ENCODE measurements at regions not wholly inside any gene's neighbourhood (a gene's known extent, or its start where the extent isn't known, plus 50 kb on each side); places are given as distances from the start of the nearest gene placed in this dataset.
"Not testable (repeated sequence)": the region's sequence is repeated elsewhere in the genome, so short reads cannot be mapped to it uniquely, and the experiment has no call there.

DNA sequence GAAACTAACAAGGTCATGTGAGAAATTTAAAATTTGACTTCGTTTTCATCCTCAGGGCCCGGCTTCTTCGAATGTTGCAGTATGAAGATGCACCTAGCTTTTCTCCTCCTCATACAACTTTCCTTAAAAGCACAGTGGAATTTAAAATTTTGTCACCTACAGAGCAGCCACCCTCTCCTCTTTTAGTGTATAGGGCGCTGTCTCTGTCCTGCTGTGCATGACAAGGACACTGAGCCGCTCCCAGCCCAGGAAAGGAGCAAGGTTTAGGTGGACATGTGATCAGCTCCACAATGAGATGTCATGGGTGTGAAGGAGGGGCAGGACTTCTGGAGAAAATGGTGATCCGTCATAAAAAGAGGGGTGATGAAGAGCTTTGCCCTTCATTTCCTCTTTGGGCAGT, 1185.4 kb downstream of the RPIA start:
- not testable (repeated sequence) for ATAC-seq

DNA sequence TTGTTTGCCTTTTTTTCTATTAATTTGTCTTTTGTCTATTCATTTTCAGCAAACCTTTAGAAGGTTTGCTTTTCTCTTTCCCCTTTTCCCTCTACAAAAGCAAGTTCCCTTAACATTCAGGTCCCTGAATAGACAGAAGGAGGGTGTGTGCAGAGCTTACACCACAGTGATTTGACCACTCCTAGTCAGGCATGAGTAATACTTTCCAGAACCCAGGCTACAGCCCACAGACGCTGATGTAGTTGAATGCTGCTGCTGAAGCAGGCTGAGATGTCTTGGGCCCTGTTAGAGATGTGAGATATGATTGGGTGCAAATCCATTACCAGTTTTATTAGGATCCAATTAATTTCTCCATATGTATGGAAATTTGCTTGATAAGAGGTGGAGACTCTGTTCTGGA, 1191.4 kb downstream of the RPIA start:
- not testable (repeated sequence) for ATAC-seq

DNA sequence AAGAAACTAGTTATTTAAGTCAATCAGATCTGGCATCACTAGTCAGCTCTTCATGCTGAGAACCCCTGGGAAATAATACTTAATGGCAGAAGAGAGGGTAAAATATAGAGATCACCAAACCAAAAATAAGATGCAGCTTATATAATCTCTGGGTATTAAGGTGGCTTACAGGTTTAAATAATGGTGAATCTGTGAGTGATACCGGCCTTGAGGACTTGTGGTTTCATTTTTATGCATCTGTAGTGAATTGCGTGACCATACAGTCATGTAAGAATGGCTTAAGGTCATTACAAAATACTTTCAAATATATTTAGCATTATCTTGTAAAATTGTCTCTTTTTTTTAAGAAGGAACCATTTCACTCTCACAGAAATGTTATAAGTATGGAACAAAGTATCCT, 1192.2 kb downstream of the RPIA start:
- not testable (repeated sequence) for ATAC-seq

DNA sequence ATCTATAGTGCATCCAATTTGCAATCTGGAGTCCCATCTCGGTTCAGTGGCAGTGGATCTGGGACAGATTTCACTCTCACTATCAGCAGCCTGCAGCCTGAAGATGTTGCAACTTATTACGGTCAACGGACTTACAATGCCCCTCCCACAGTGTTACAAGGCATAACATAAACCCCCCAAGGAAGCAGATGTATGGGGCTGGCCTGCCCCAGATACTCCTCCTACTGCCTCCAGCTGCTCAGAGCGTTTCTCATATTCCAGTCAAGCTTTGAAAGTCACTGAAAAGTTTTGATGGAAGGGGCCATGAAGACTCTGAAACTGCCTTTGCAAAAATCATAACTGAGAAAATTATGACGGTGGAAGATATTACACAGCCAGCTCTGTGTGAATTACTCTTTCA, 1193.6 kb downstream of the RPIA start:
- not testable (repeated sequence) for ATAC-seq

DNA sequence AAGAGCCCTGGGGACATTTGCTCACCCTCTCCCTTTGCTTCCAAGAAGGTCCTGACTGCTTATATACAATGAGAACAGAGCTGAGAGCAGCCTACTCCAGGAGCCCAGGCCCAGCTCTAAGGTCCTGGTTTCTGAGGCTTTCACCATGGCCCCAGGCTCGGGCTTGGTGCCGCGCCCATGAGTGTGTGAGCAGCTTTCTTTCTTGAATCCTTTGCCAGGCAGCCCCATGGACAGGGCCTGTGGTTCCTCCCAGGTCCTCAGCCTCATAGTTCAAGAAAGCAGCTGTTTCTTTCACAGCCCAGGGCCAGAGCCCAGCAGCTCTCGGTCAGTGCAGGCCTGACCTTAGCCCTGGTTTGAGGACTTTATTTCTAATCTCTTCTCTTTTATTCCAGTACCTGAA, 1197.2 kb downstream of the RPIA start:
- ATAC-seq, result not testable (repeated sequence)

GRCh38 chr2:89890185-89890773, 1198.8 kb downstream of the RPIA start:
- not testable (repeated sequence) for ATAC-seq

DNA sequence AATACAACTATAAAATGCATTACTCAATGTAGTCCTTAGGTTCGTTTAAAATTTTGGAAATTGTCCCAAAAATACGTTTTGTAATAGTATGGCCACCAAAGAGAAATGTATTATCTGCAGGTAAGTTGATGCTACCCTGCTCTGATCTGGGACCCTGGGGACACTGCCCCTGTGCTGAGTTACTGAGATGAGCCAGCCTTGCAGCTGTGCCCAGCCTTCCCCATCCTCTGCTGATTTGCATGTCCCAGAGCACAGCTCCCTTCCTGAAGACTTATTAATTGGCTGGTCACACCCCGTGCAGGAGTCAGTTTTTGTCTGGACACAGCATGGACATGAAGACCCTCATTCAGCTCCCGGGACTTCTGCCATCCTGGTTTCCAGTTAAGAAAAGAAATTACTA, 1203.5 kb downstream of the RPIA start:
- ATAC-seq, result not testable (repeated sequence)

- ATAC-seq, result not testable (repeated sequence)
These were observed 1204.2 kb downstream of the RPIA start for GRCh38 chr2:89895629-89896028.

GRCh38 chr2:89927018-89927417, 1235.5 kb downstream of the RPIA start:
- not testable (repeated sequence) for ATAC-seq

GRCh38 chr2:89935436-89935835, 1244.0 kb downstream of the RPIA start:
- not testable (repeated sequence) for ATAC-seq

DNA sequence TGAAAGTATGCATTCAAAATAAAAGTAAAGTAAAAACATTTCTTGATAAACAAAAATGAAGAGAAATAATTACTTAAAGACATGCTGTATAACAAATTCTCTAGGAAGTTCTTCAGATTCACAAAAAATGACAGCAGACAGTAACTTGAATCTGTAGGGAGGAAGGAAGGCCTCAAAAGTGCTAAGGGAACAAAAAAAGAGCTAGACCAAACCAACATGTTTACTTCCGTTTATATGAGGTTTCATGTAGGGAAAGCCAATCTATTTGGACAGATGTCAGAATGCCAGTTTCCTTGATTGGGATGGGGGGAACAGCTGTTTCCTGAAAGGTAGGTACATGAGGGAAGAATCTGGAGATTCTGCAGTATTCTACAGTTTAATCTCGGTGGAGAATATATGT, 1244.5 kb downstream of the RPIA start:
- not testable (repeated sequence) for ATAC-seq

DNA sequence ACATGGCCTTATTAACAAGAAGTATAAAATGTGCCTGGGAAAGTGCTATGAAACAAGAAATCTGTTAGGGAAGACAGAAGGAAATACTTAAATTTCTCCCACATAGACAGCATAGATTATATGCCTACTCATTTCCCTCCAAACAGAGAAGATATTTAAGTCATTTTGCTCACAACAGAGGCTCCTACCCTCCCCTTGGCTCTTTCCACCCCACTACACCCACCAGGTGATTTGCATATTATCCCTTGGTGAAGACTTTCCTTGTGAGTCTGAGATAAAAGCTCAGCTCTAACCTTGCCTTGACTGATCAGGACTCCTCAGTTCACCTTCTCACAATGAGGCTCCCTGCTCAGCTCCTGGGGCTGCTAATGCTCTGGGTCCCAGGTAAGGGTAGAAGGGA, 1245.1 kb downstream of the RPIA start:
- ATAC-seq, result not testable (repeated sequence)

- peak; percentile 78 for ATAC-seq
These were observed 1247.3 kb downstream of the RPIA start for GRCh38 chr2:89938756-89939155.

DNA sequence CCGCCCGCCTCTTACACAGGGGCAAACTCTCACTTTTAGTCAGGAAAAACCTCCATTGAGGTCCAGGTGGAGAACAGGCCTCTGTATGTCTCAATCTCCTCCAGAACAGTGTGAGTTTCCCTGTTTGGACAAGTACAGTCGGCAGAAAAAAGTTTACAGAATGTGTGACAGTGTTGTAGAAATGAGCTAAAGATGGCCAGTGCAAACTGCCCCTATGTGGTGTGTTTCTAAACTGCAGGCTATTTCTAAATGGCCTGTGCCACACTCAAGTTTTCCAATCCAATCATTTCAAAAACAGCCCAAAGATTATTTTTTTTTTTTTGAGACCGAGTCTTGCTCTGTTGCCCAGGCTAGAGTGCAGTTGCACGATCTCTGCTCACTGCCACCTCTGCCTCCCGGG, 1252.8 kb downstream of the RPIA start:
- ATAC-seq, result peak; percentile 90

- ATAC-seq, result peak; percentile 46
These were observed 1253.6 kb downstream of the RPIA start for GRCh38 chr2:89945004-89945616.

DNA sequence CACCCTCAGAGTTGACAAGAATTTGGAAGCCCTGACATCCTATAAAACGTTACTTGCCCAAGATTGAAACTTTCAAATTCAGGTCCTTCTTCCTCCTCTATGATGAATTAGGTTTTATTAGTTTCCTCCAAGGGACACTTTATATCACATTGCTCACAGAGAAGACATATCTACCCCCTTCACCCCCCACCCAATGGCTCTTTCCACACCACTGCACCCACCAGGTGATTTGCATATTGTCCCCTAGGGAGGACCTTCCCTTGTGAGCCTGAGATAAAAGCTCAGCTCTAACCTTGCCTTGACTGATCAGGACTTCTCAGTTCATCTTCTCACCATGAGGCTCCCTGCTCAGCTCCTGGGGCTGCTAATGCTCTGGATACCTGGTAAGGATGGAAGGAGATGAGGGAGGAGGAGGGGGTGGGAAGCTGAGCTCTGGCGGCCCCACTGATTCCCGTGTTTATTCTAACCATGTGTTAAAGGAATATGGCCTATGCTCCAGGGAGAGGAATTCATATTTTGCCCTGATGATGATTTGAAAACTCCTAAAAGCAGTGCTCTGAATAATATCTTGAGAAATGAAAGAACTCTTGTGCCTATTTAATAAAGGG, 1255.8 kb downstream of the RPIA start:
- ATAC-seq, result not testable (repeated sequence)

DNA sequence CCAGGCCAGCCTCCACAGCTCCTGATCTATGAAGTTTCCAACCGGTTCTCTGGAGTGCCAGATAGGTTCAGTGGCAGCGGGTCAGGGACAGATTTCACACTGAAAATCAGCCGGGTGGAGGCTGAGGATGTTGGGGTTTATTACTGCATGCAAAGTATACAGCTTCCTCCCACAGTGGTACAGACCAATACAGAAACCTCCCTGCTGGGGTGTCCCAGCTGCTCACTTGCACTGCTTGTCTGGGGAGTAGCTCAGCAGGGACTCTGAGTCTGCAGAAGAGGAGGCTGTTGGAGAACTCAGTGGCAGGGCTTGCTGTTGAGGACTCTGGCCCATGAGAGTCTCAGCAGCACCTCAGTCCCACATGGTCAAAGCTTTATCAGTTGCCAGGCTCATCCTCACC, 1256.6 kb downstream of the RPIA start:
- ATAC-seq, result not testable (repeated sequence)

DNA sequence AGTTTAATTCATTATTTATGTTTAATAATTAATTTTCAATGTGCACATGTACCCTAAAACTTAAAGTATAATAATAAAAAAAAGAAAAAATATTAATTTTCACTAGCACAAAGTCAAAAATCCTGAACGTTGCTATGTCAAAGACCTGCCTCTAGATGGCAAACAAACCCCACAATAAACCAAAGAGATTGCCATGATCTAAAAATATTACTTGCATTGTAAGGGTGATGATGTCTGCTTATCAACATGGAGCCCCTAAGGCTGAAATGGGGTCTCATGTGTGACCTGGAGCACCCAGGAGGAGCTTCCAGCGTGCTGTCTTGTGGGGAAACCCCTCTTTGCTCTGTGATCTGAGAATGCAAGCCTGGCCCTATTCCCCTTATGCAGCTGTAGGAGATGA, 1259.3 kb downstream of the RPIA start:
- ATAC-seq, result 0 out of 3 replicates have a peak, but pooled peaks have one; percentile 43

DNA sequence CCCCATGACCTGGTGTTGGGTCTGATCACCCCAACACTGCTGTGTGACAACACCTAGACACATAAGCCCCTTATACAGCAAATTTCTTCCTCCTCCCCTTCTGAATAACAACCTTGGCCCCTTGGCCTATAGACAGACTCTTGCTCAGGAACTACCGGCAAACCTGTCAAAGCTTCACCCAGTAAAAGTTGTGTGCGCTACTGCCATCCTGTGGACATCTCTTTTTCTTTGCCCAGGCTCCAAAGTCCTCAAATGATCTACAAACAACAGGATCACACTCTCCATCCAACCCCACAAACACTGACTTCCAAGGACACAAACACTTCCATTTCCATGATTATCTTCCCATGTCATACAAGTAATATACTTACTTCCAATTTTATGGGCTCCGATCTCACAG, 1265.8 kb downstream of the RPIA start:
- peak; percentile 45; the same call in 1 of the 3 replicates for ATAC-seq

DNA sequence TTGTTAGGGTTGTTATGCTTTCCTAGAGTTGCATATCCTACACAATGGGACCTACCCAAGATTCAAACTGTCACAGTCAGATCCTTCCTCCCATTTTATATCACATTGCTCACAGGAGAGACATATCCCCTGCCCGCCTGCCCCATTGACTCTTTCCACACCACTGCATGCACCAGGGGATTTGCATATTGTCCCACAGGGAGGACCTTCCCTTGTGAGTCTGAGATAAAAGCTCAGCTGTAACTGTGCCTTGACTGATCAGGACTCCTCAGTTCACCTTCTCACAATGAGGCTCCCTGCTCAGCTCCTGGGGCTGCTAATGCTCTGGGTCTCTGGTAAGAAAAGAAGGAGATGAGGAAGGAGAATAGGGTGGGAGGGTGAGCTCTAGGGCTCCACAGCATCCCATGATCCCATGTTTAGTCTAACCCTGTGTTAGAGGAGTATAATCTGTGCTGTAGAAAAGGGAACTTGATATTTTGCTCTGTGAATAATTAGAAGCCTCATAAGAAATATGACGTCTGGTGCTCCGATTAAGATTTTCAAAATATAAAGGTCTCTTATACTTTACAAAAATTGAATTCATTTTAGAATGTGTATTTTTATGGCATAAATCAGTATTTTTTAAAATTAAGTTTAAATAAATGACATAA, 1268.4 kb downstream of the RPIA start:
- not testable (repeated sequence) for ATAC-seq

- not testable (repeated sequence) for ATAC-seq
These were observed 1269.1 kb downstream of the RPIA start for GRCh38 chr2:89960570-89960969.

- not testable (repeated sequence) for ATAC-seq
These were observed 1277.1 kb downstream of the RPIA start for GRCh38 chr2:89968567-89968966.

DNA sequence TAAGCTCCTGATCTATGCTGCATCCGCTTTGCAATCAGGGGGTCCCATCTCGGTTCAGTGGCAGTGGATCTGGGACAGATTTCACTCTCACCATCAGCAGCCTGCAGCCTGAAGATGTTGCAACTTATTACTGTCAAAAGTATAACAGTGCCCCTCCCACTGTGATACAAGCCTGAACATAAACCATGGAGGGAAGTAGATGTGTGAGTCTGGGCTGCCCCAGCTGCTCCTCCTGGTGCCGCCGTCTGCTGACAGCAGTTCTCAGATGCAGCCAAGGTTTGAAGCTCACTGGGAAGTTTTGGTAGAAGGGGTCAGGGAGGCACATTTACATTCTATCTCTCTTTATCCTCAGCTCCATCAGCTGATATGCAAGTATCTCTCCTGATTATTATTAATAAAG, 1277.7 kb downstream of the RPIA start:
- not testable (repeated sequence) for ATAC-seq

DNA sequence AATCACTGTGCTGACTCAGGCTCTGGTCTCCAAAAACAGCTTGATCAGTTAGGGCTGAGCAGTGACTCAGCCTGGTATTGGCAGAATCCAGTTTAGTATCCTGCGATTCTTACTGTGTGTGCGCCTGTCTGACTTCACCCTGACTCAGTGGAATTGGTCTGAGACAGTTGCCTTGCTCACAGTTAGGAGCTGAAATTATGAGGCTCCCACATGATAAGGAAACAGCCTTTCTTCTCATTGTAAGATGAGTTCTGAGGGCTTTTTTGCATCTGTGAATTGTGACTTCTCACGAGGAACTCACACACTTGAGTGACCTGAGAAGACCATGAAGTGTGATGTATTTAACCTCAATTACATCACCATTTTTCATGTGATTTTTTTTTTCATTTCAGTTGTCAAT, 1282.4 kb downstream of the RPIA start:
- peak; percentile 61 for ATAC-seq
